Dermis microvascular lymphatic vessel endothelial cell (primary cell): ENCODE measurements at regions not wholly inside any gene's neighbourhood (a gene's known extent, or its start where the extent isn't known, plus 50 kb on each side); places are given as distances from the start of the nearest gene placed in this dataset.

Experiments
- DNase-seq, 2 donors: peaks; one replicate each; pipeline versions ENCODE4 v3.0.0 to v3.0.0-alpha.2; 2010; ENCODE audit warnings: low read depth in 2 of 2

DNA sequence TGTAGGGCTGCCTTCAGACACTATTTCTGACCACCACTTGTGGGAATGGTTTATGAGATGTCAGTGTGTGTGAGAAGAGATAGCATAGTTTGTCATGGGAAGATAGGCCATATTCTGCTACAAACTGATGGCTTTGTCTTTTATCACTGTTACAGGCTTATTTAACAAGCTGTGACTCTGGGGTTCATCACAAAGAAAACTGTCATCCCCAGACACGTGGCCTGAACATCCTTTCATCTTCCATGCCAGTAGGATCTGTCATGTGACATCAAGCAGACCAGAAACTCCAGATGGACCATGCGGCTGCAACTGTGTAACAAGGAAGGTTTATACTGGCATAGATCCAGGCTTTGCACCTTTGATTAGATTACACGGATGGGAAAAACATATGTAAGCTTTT lies 128.6 kb upstream of the KCNH7 start:
- DNase-seq: no peak

GRCh38 chr2:162965191-162965590 lies 126.6 kb upstream of the KCNH7 start:
- no peak for DNase-seq

GRCh38 chr2:162964513-162964912 lies 125.9 kb upstream of the KCNH7 start:
- DNase-seq: no peak

DNA sequence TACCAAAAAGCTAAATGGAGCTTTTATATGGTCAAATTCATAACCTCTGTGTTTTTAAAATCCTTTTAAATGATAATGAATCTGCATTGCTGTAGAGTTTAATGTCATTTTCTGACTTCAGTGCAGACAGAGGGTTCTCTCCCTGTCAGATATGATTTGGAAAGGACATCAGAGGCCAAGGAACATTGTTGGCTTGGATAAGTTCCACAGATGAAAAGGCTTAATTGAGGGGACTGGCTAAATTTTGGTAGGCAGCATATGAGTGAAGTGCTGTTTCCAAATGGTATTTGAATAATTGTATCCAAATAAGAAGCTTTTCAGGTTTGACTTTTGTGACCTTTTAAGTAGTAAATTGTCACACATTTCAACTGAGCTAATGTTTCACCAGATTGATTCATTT lies 124.6 kb upstream of the KCNH7 start:
- no peak for DNase-seq

DNA sequence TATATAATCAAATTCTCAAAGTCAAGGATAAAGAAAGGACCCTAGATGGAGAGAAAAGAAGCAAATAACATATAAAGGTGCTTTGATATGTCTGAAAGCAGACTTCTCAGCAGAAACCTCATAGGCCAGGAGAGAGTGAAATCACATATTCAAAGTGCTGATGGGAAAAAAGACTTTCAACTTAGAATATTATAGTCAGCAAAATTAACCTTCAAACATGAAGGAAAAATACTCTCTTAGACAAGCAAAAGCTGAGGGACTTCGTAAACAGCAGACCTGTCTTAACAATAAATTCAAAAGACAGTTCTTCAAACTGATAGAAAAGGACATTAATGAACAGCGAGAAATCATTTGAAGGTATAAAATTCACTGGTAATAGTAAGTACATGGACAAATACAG lies 107.2 kb upstream of the KCNH7 start:
- DNase-seq: no peak

DNA sequence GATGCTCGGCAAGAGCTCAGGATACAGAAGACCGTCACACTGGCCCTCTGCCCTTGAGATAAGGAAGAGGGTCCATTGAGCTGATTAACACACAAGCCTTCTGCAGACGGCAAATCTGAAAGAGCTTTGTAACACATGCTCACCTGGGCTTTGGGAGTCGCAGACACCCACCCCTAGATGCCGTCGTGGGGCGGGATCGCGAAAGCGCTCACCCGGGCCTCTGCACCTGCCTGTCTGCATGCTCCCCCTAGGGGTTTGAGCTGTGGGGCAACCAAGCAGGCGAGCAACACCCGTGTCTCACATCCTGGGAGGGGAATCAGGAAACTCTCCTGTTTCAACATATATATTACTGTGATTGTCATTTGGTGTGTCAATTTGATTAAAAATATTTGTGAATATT lies 99.8 kb upstream of the KCNH7 start:
- no peak for DNase-seq

- no peak for DNase-seq
Measured at GRCh38 chr2:162934191-162934590, 95.6 kb upstream of the KCNH7 start.

DNA sequence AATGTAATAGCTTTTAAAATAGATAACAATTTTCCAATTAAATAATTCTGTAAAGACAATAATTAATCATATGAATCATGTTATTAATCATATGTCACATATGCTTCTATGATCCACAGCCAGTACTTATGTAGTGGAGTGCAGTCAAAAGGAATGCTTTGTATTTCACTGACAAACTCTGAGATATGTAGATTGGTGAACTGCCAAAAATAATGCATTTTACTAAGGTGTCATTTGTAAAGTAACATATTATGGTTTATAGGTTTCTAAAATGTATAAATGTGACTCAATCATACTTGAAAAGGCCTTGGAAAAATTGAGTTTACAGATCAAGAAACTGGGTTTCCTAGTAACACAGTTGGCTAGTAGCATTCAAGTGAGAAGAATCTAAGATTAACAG lies 93.8 kb upstream of the KCNH7 start:
- no peak for DNase-seq

DNA sequence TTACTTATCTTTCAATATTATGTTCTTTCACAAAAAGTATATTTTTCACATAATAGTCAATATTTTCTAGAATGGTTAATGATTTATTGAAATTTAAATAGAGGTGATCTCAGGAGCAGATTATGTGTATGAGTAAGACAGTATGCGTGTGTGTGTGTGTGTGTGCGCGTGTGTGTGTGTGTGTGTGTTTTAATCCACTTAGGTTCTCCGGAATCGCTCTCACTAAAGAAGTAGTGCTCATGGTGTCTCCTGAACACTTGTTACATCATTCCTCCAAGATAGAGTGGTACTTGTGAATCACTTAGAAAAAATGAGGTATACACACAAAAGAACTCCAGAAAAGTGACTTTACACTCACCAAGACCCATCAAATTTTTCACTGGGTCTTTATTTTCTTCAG lies 91.0 kb upstream of the KCNH7 start:
- DNase-seq: no peak

- no peak for DNase-seq
Measured at GRCh38 chr2:162928356-162928755, 89.8 kb upstream of the KCNH7 start.

- DNase-seq: no peak
Measured at GRCh38 chr2:162926907-162927306, 88.3 kb upstream of the KCNH7 start.

- no peak for DNase-seq
Measured at GRCh38 chr2:162926501-162926900, 87.9 kb upstream of the KCNH7 start.

DNA sequence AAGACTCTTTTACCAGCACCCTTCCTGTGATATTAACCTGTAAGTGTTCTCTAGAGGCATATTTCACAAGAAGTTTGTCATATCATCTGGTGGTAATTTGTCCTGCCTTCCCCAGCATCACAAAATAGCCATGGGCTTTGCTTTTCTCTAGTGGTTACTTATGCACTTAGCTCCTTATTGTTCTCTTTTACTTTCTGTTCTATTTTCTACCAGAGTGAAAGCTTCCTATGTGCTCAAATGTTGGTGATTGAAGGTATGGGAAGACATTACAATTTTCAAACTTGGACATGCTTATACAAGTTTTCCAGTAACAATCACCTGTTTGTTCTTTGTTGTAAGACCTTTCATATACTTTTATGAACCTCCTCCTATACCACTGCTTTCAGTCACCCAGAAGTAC lies 87.0 kb upstream of the KCNH7 start:
- DNase-seq: no peak

GRCh38 chr2:162919111-162919510 lies 80.5 kb upstream of the KCNH7 start:
- DNase-seq: no peak

- no peak for DNase-seq
Measured at GRCh38 chr2:162917626-162918025, 79.1 kb upstream of the KCNH7 start.

- no peak for DNase-seq
Measured at GRCh38 chr2:162916286-162916801, 77.8 kb upstream of the KCNH7 start.

DNA sequence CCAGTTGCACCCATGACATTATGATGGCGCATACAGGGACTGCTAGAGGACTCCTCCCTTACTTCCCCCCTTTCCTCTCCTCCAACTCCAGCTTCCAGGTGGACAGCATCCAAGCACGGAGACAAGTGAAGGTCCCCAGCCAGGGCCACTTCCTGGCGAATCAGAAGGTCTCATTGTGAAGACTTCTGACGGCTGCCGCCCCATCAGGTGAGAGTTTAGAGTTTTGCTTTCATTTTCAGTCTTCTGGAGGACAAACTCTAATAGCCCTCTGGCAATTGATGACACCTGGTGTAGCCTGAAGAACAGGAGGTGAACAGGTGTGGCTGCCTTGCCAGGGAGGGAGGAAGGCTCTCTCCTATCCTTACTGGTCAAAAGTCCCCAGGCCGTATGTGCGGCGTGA lies 77.3 kb upstream of the KCNH7 start:
- DNase-seq: no peak

- no peak for DNase-seq
Measured at GRCh38 chr2:162914161-162914560, 75.6 kb upstream of the KCNH7 start.

DNA sequence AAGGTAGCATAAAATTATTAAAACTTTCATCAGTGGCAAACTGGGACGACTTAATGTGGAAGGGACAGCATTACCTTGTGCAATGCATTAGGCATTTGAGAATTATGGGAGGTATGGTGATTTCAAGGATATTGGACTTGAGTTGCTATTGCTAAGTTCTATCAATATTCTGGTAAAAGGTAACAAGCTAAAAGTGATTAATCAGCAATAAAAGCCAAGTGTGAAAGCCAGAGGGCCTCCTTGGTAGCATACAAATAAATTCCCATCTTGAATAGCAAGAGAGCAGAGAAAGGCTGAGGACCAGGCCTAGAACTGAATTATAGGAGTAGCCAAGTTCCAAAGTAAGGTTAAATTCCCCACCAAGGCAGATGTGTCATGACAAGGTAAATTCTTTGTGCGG lies 74.2 kb upstream of the KCNH7 start:
- no peak for DNase-seq

- no peak for DNase-seq
Measured at GRCh38 chr2:162908567-162908966, 70.0 kb upstream of the KCNH7 start.

- peak; percentile 25 to 63 for DNase-seq
Measured at GRCh38 chr2:162890690-162891311, 52.2 kb upstream of the KCNH7 start.

DNA sequence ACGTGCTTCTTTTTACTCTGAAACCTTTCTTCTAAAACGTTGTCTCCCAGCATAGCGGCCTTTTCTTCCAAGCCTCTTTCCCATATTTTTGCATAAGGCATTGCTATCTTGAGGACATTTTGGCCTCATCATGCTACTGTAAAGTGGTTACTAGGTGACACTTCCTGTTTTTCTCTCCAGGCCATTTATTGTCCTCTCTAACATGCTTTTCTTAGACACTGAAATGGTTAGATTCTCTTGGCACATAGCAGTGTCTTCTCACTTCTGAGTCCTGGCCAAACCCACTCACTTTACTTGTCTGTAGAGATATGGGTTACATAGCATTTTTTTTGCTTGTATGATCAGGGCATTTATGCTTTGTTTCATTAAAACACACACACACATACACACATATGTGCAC lies 50.1 kb upstream of the KCNH7 start:
- DNase-seq: peak in 1 of 2 donors; percentile 37
